ENCODE measurements at regions not wholly inside any gene's neighbourhood (a gene's known extent, or its start where the extent isn't known, plus 50 kb on each side); places are given as distances from the start of the nearest gene placed in this dataset.

DNA sequence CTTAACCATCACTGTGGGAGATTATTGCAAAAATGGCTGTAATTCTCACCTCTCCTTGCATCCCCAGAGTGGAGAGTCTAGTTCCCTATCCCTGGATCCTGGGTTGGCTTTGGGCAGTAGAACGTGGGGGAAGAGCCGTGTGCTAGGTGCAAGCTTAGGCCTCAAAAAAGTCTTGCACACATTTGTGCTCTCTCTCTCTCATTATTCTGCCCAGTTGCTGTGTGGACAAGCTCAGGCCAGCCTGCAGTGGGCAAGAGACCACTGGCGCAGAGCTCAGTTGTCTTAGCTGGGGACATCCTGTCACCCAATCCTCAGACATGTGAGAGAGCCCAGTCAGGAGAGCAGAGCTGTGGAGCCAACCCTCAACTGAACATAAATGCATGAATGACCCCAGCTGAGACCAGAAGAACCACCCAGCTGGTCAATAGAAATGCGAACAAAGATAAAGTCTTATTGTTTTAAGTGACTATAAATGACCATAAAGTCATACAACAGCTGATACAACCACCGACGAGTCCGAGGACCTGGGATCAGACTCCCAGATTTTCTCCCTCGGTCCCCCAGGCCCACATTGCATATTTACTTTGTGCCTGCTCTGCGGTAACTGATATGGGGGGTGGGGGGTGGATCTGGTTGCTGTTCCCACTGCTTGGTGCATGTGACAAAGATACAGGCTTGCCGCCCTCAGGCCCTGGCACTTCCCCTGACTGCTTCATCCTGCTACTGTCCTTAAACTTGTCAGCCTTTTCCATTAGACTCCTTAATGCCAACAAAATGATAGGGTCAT, 166.4 kb upstream of the MVB12B start:
- no peak overlapping the region for H3K4me3 ChIP-seq (ENCODE audit: low read length)
- TF ChIP-seq, protein P1, sequence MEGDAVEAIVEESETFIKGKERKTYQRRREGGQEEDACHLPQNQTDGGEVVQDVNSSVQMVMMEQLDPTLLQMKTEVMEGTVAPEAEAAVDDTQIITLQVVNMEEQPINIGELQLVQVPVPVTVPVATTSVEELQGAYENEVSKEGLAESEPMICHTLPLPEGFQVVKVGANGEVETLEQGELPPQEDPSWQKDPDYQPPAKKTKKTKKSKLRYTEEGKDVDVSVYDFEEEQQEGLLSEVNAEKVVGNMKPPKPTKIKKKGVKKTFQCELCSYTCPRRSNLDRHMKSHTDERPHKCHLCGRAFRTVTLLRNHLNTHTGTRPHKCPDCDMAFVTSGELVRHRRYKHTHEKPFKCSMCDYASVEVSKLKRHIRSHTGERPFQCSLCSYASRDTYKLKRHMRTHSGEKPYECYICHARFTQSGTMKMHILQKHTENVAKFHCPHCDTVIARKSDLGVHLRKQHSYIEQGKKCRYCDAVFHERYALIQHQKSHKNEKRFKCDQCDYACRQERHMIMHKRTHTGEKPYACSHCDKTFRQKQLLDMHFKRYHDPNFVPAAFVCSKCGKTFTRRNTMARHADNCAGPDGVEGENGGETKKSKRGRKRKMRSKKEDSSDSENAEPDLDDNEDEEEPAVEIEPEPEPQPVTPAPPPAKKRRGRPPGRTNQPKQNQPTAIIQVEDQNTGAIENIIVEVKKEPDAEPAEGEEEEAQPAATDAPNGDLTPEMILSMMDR (conservative IDR thresholded peaks at IDR 0.05; ENCODE audit: low read depth, low read length), result no peak
- DNase-seq (ENCODE audit: low read depth), result no peak

DNA sequence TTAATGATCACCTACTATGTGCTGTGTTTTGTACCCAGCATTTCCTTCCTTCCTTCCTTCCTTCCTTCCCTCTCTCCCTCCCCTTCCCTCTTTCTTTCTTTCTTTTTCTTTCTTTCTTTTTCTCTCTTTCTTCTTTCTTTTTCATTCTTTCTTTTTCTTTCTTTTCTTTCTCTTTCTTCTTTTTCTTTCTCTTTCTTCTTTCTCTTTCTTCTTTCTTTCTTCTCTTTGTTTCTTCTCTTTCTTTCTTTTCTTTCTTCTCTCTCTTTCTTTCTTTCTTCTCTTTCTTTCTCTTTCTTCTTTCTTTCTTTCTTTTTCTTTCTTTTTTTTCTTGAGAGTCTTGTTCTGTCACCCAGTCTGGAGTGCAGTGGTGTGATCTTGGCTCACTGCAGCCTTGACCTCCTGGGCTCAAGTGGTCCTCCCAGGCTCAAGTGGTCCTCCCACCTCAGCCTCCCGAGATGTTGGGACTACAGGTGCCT, 165.7 kb upstream of the MVB12B start:
- no peak for DNase-seq (ENCODE audit: low read depth)
- TF ChIP-seq, protein P1 (conservative IDR thresholded peaks at IDR 0.05; ENCODE audit: low read depth, low read length), result no peak
- H3K4me3 ChIP-seq (ENCODE audit: low read length), result no peak overlapping the region

DNA sequence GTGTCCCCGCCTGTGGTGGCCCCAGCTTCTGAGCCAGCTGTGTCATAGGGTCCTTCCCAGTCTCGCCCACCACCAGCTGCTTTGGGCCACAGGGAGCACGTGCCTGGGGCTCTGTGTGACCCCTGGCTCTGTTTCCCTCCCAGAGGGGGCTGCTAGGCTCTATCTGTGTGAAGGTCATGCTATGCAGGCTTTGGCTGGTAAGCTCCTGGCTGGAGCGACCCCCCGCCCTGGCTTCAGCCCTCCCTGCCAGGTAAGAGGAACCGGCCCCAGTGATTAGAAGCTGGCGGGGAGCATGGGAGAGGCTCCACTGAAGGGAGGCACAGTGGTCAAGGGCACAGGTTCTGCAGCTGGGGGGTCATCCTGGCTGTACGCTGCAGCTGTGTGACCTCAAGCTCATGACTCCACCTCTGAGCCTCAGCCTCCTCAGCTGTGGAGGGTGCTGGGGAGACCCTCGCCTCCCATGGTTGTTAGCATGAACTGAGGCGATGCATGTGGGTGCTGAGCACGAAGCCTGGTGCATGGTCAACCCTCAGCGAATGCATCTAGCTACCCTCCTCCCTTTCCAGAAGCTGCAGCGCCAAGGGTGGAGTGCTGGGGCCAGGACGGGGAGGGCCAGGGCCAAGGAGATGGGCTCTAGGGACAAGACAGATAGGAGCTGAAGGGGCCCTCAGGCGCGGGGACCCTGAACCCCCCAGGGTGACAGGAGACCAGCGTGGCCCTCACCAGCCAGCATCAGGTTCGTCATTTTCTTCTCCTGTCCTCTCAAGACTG, 163.8 kb upstream of the MVB12B start:
- TF ChIP-seq, protein P1 (conservative IDR thresholded peaks at IDR 0.05; ENCODE audit: low read depth, low read length), result no peak
- H3K4me3 ChIP-seq (ENCODE audit: low read length), result no peak overlapping the region
- DNase-seq (ENCODE audit: low read depth), result no peak

DNA sequence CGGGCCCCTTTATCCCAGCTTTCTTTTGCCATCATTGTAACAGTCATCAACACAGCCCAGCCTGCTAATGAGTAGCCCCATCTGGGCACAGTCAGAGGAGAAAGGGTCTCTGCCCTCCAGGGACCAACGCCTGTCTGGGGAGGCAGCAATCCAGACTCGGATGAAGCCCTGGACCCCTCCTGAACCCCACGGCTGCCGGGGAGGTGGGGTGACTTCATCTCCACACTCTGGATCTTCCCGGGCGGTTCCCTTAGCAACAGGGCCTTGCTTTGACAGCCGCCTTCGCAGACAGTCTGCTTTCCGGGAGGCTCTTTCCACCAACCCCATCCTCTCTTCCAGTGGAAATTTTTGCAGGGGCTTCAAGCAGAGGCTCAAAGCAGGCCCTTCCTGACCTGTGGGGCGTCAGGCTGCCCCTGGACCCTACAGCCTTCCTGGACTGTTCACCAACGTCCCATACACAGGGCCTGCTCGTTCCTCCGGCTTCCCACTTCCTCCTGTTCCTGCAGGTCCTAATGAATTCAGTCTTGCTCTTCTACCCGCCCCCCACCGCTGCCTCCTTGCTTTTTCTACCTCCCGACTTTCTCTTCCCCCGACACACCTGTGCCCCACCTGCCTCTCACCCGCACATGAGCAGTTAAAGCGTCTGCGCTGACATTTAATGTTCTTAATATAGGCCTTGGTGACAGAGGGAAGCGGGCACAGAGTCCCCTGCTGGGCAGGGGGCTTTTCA, 161.7 kb upstream of the MVB12B start:
- no peak overlapping the region for H3K4me3 ChIP-seq (ENCODE audit: low read length)
- DNase-seq (ENCODE audit: low read depth), result no peak
- TF ChIP-seq, protein P1 (conservative IDR thresholded peaks at IDR 0.05; ENCODE audit: low read depth, low read length), result no peak

DNA sequence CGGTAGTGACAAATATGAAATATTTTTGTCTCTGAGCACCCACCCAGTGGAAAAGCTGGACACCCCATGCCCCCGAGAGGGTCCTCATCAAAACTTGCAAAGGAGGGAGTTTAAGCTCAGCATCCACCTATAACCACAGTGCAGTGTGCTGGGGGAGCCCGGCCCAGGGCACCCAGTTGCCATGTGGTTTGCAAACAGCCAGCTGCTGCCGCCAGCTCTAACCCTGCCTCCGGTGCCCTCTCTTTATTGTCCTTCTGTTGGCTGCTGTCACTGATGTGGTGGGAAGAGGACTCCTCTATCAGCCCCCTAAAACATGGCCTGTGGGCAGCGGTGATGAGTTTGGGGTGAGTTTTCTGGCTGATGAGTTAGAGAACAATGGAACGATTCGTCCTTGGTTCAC, 160.9 kb upstream of the MVB12B start:
- TF ChIP-seq, protein P1 (conservative IDR thresholded peaks at IDR 0.05; ENCODE audit: low read depth, low read length), result no peak
- H3K4me3 ChIP-seq (ENCODE audit: low read length), result no peak overlapping the region
- DNase-seq (ENCODE audit: low read depth), result no peak

DNA sequence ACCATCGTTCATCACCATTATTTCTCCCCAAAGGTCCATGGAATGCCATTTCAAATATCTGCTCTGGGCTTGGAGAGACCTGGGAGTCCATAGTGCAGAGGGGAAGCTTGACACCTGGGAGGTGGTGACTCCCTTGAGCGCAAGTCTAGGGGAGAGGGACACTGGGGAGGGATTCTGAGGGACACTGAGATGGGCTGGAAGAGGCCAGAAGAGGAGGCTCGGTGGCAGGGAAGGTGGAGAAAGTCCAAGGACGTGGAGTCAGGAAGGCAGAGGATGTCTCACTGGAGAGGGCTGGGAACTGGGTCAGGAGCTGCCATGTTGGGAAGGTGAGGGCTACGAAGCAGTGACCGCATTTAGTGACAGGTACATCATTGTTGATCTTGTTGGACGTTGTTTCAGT, 160.3 kb upstream of the MVB12B start:
- TF ChIP-seq, protein P1 (conservative IDR thresholded peaks at IDR 0.05; ENCODE audit: low read depth, low read length), result no peak
- DNase-seq (ENCODE audit: low read depth), result no peak
- no peak overlapping the region for H3K4me3 ChIP-seq (ENCODE audit: low read length)

Data from retinal pigment epithelial cell (primary cell).